ENCODE measurements at regions not wholly inside any gene's neighbourhood (a gene's known extent, or its start where the extent isn't known, plus 50 kb on each side); places are given as distances from the start of the nearest gene placed in this dataset.

GRCh38 chr5:135195270-135195608, 161.2 kb upstream of the PITX1 start:
- no peak for TF ChIP-seq CTCF (conservative IDR thresholded peaks at IDR 0.05; ENCODE audit: low read depth, low read length)
- no peak for TF ChIP-seq EZH2 (IDR thresholded peaks at IDR 0.05; ENCODE audit: borderline replicate concordance, low read depth, low read length, poor library complexity, severe bottlenecking)
